Stimulated activated naive CD8-positive, alpha-beta T cell treated with anti-CD3 and anti-CD28 coated beads, Interleukin-15, Interleukin-2, amounts not matched to agents 100 U/mL and 50 U/mL, for 24 hours (primary cell): ENCODE measurements at regions not wholly inside any gene's neighbourhood (a gene's known extent, or its start where the extent isn't known, plus 50 kb on each side); places are given as distances from the start of the nearest gene placed in this dataset.

Source experiments
- ATAC-seq: fragments of 150-1000 bp; cut with Tn5 transposase; one replicate; pipeline ENCODE4 v1.10.0; 2021
- DNase-seq: peaks from one replicate; pipeline ENCODE4 v3.0.0; 2021

GRCh38 chr3:187929112-187929816, 184.0 kb upstream of the BCL6 start:
- DNase-seq (peak; percentile 49), ATAC-seq (peak; percentile 92)

GRCh38 chr3:187930021-187930420, 184.8 kb upstream of the BCL6 start:
- no peak for ATAC-seq
- DNase-seq, result no peak

GRCh38 chr3:187931101-187931500, 185.8 kb upstream of the BCL6 start:
- no peak for DNase-seq
- no peak for ATAC-seq

- no peak for ATAC-seq
- no peak for DNase-seq
Measured at GRCh38 chr3:187931770-187932278, 186.6 kb upstream of the BCL6 start.

- no peak for ATAC-seq
- DNase-seq, result no peak
Measured at GRCh38 chr3:187932530-187932929, 187.3 kb upstream of the BCL6 start.

GRCh38 chr3:187935623-187936156, 190.4 kb upstream of the BCL6 start:
- ATAC-seq (peak; percentile 94), DNase-seq (peak; percentile 65)

GRCh38 chr3:187936676-187937075, 191.4 kb upstream of the BCL6 start:
- ATAC-seq, result no peak
- DNase-seq, result no peak

GRCh38 chr3:187939891-187940290, 194.6 kb upstream of the BCL6 start:
- ATAC-seq (no peak), DNase-seq (no peak)

GRCh38 chr3:187941135-187941847, 196.0 kb upstream of the BCL6 start:
- DNase-seq (no peak), ATAC-seq (no peak)

- ATAC-seq, result no peak
Measured at GRCh38 chr3:187941848-187942194, 196.6 kb upstream of the BCL6 start.

GRCh38 chr3:187942658-187943241, 197.5 kb upstream of the BCL6 start:
- ATAC-seq, result no peak
- no peak for DNase-seq

More at GRCh38 chr3:187941848-187942194, 196.6 kb upstream of the BCL6 start:
- DNase-seq, result no peak

GRCh38 chr3:187943677-187944389, 198.6 kb upstream of the BCL6 start:
- DNase-seq (no peak), ATAC-seq (no peak)

GRCh38 chr3:187944390-187945179, 199.3 kb upstream of the BCL6 start:
- ATAC-seq (peak; percentile 47), DNase-seq (no peak)

GRCh38 chr3:187945374-187945773, 200.1 kb upstream of the BCL6 start:
- ATAC-seq (no peak), DNase-seq (no peak)

- DNase-seq, result no peak
Measured at GRCh38 chr3:187946163-187946691, 201.0 kb upstream of the BCL6 start.

GRCh38 chr3:187946981-187947380, 201.7 kb upstream of the BCL6 start:
- ATAC-seq (no peak), DNase-seq (no peak)

More at GRCh38 chr3:187946163-187946691, 201.0 kb upstream of the BCL6 start:
- ATAC-seq, result no peak

GRCh38 chr3:187947927-187948682, 202.8 kb upstream of the BCL6 start:
- DNase-seq (no peak), ATAC-seq (no peak)

- no peak for DNase-seq
- ATAC-seq, result no peak
Measured at GRCh38 chr3:187949093-187949820, 204.0 kb upstream of the BCL6 start.

GRCh38 chr3:187950671-187951070, 203.3 kb upstream of the LPP start:
- DNase-seq, result no peak
- ATAC-seq, result no peak
